ENCODE measurements at regions not wholly inside any gene's neighbourhood (a gene's known extent, or its start where the extent isn't known, plus 50 kb on each side); places are given as distances from the start of the nearest gene placed in this dataset.
A peak's percentile ranks its signal among the peaks of the same experiment; 100 is the strongest.

DNA sequence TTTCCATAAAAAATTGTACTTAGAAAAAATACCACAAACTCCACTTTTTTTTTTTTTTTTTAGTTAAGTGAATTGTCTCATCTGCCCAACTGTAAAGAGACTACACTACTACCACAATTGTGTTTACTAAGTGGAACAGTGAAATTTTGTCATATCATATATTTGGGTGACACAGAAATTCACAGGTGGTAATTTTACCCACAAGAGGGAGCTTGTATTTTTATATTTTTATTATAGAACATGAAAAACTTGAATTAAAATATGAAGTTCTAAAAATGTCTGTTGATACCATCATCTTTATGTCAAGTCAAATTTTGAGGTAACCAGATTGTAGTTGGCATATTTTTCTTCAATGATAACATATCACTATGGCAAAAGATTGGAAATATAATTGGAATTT is 329.4 kb upstream of the SOX5 start:
- TF ChIP-seq, protein P1, sequence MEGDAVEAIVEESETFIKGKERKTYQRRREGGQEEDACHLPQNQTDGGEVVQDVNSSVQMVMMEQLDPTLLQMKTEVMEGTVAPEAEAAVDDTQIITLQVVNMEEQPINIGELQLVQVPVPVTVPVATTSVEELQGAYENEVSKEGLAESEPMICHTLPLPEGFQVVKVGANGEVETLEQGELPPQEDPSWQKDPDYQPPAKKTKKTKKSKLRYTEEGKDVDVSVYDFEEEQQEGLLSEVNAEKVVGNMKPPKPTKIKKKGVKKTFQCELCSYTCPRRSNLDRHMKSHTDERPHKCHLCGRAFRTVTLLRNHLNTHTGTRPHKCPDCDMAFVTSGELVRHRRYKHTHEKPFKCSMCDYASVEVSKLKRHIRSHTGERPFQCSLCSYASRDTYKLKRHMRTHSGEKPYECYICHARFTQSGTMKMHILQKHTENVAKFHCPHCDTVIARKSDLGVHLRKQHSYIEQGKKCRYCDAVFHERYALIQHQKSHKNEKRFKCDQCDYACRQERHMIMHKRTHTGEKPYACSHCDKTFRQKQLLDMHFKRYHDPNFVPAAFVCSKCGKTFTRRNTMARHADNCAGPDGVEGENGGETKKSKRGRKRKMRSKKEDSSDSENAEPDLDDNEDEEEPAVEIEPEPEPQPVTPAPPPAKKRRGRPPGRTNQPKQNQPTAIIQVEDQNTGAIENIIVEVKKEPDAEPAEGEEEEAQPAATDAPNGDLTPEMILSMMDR (IDR thresholded peaks at IDR 0.05; ENCODE audit: extremely low read depth in 1 of 2, insufficient read depth in 1 of 2, low read depth in 1 of 2, low read length in 2 of 2): peak in 1 of 2 donors; percentile 7
- TF ChIP-seq EZH2 (IDR thresholded peaks at IDR 0.05; ENCODE audit: borderline replicate concordance, low read depth, low read length, severe bottlenecking): no peak
- TF ChIP-seq JUN (IDR thresholded peaks at IDR 0.05; ENCODE audit: borderline replicate concordance, insufficient read depth, insufficient read length, low read depth): no peak
- TF ChIP-seq POLR2AphosphoS5 (IDR thresholded peaks at IDR 0.05; ENCODE audit: insufficient read depth, low read depth, low read length): no peak
- TF ChIP-seq POLR2A (IDR thresholded peaks at IDR 0.05; ENCODE audit: low read depth, low read length): no peak
